GM20000 (cell line): ENCODE measurements at regions not wholly inside any gene's neighbourhood (a gene's known extent, or its start where the extent isn't known, plus 50 kb on each side); places are given as distances from the start of the nearest gene placed in this dataset.
"Not testable (repeated sequence)": the region's sequence is repeated elsewhere in the genome, so short reads cannot be mapped to it uniquely, and the experiment has no call there.

Experiments used
- DNase-seq: peaks from one replicate; pipeline ENCODE4 v3.0.0; 2012; ENCODE audit warnings: low spot score
- CTCF ChIP-seq: IDR thresholded peaks from 2 replicates; pipeline ENCODE4 v1.5.1; 2012; ENCODE audit warnings: mild to moderate bottlenecking, control low read depth; ENCODE audit errors: extremely low read depth, missing control alignments

- no peak for DNase-seq
- TF ChIP-seq CTCF: no peak
These were observed 197.4 kb downstream of the DLEU7 start for GRCh38 chr13:50646070-50646469.

- no peak for DNase-seq
- no peak for TF ChIP-seq CTCF
These were observed 194.3 kb downstream of the DLEU7 start for GRCh38 chr13:50649211-50649610.

GRCh38 chr13:50650592-50651504 is 192.6 kb downstream of the DLEU7 start:
- no peak for TF ChIP-seq CTCF
- DNase-seq: peak; percentile 10

GRCh38 chr13:50651922-50652321 is 191.6 kb downstream of the DLEU7 start:
- DNase-seq: no peak
- no peak for TF ChIP-seq CTCF

GRCh38 chr13:50654331-50654730 is 189.2 kb downstream of the DLEU7 start:
- DNase-seq: no peak
- no peak for TF ChIP-seq CTCF

GRCh38 chr13:50661881-50662280 is 181.6 kb downstream of the DLEU7 start:
- DNase-seq: not testable (repeated sequence)

GRCh38 chr13:50664951-50665350 is 178.5 kb downstream of the DLEU7 start:
- TF ChIP-seq CTCF: no peak
- DNase-seq: no peak

- TF ChIP-seq CTCF: no peak
- no peak for DNase-seq
These were observed 175.4 kb downstream of the DLEU7 start for GRCh38 chr13:50668049-50668448.
